ENCODE measurements at regions not wholly inside any gene's neighbourhood (a gene's known extent, or its start where the extent isn't known, plus 50 kb on each side); places are given as distances from the start of the nearest gene placed in this dataset.

DNA sequence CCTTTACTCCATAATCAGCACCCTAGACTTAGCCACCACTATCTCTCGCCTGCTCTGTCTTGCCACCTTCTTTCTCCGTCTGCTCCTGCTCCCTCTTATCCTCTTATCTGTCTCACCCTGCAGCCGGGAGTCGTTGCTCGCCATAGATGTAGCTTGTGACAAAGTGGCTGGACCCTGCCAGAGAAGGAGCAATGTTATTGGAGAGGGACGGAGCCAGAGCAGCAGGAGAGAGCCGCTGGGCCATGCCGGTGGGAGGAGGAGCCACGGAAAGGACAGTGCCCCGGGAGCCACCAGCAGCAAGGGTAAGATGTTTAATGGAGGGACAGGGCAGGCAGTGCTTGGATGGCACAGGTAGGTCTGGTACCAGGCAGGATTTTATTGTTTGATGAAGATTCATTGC lies 137.3 kb downstream of the SEC61B start:
- H3K4me3 ChIP-seq (ENCODE audit: low read length) = no peak overlapping the region
- no peak for DNase-seq (ENCODE audit: low read depth, low spot score)

DNA sequence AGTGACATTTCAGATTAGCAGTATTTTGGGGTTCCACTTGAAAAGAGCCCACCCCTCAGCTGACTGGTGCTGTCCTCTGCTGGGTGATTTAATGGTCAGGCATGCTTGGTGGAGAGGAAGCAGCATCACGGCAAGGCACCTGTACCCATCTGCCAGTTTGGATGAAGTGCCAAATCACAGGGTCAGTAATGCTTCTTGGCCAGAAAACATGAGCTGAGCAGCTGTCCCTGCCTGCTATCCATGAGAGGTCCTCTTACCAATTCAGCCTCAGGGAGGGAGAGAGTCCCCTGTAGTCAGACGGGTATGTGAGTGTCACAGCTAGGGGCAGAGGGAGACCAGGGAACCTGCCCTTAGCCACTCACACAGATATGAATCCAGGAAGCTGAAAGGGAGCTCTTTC lies 137.9 kb downstream of the SEC61B start:
- no peak for DNase-seq (ENCODE audit: low read depth, low spot score)
- no peak overlapping the region for H3K4me3 ChIP-seq (ENCODE audit: low read length)

DNA sequence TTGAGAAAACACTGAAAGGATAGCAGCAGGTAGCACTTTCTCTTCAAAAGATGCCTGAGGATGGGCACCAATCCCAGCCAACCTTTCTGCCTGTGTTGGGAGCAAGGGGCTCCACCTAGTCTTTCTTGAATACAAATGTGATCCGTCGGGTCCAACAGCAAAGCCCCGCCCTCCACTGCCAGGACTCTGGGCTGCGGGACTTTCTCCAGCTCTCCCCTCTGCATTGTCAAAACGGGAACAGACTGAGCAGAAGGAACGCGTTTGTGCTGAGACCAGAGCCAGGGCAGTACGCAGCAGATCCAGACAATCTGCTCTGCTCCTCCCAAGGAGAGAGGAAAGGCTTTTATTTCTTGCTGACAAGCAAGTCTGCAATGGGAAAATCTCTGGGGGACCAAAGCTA lies 139.7 kb downstream of the SEC61B start:
- DNase-seq (ENCODE audit: low read depth, low spot score) = no peak
- H3K4me3 ChIP-seq (ENCODE audit: low read length) = no peak overlapping the region

DNA sequence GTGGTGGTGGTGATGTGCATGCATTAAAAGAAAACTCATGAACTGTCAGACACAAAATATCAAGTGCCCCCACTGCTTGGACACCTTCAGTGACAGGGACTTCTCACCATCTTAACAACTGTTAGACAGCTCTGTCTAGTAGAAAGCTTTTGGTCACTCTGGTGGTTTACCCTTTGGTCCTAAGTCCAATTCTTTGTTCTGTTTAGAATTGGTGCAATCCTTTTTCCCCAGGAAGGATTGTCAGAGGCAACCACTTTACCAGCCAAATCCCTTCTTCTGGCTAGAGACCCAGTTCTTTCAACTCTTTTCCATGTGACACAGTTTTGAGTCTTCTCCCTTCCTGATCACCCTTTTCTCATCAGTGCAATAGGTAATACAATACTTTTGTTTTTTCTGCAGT lies 140.2 kb downstream of the SEC61B start:
- H3K4me3 ChIP-seq (ENCODE audit: low read length) = no peak overlapping the region
- no peak for DNase-seq (ENCODE audit: low read depth, low spot score)

DNA sequence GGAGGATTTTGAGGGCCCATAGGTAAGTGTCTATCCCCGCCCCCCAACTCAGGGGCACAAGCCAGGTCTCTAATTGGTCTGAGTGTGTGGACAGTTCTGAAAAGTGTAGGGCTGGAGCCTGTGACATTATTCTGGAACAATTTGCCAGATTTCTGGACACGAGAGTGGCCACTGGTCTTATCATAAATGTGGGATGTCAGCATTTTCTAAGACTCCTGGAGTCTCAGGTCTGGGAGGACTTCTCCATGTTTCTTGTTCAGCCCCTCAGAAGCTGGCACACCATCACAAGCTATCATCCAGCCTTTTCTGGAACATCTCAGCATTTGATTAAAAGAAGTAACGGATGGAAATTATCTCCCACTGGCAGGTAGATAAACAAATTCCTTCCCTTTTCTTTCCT lies 141.4 kb downstream of the SEC61B start:
- H3K4me3 ChIP-seq (ENCODE audit: low read length) = no peak overlapping the region
- no peak for DNase-seq (ENCODE audit: low read depth, low spot score)

DNA sequence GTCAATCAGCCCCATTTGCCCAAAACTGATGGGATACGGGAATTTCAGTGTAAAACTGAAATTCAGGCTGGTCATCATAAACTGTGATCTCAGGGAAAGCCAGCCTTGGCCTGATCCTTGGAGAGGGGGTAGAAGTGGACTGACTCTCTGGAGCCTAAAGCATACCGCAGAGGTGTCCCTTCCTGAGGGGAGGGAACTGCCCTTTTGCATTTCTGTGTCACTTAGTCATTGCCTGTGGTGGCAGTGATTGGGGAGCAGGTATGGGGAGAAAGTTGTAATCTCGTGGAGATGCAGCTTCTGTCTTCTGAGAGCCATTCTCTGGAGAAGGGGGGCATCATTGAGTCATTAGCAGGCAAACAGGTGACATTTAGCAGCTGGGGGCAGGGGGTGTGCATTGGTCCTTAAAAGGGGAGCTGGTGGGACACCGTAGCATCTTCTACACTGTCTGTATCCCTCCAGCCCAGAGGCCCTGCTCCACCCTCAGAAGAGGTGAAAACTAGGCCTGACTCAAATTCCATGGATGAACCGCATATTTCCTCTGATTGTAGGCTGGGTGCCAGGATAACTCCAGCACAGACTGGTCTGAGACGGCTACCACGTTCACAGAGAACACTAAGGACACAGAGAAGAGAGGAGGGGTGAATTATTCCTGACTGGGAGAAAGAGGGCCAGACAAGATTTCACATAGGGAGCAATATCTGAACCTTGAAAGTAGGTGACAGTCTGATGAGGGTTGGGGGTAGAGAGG lies 143.3 kb downstream of the SEC61B start:
- no peak for DNase-seq (ENCODE audit: low read depth, low spot score)
- no peak overlapping the region for H3K4me3 ChIP-seq (ENCODE audit: low read length)

DNA sequence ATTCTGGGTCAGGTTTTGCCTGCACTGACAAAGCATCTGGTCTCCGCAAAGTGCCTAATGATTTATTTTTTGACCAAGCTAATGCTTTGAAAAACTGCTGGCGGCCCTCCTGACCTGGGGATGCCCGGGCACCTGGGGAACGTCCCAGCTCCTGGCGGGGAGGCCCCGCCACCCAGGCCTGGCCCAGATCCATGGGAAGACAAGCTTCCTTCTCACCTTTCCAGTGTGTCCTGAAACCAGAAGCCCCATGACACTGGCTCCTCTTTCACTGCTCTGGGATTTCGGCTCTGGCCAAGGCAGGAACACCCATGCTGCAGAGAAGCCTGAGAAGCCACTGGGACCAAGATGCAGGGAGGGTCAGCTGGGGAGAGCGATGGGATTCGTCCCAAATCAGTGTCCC lies 144.1 kb downstream of the SEC61B start:
- no peak for DNase-seq (ENCODE audit: low read depth, low spot score)
- H3K4me3 ChIP-seq (ENCODE audit: low read length) = no peak overlapping the region

DNA sequence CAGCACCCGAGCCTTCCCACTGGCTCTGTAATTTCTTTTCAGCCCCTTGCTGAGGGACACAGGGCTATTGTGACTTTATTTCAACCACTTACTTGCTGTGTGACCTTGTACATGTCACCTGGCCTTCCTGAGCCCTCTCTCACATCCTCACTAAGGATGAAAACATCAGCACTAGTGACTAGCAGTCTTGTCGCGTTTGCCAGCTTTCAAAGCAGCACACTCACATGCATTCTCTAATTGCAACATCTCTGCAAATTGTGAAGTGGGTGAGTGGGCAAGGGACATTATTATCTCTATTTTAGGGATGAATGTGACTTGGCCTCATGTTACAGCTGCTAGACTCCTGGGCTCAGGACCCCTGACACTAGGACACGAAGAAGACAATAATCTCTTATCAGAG lies 144.5 kb downstream of the SEC61B start:
- no peak overlapping the region for H3K4me3 ChIP-seq (ENCODE audit: low read length)
- DNase-seq (ENCODE audit: low read depth, low spot score) = no peak

DNA sequence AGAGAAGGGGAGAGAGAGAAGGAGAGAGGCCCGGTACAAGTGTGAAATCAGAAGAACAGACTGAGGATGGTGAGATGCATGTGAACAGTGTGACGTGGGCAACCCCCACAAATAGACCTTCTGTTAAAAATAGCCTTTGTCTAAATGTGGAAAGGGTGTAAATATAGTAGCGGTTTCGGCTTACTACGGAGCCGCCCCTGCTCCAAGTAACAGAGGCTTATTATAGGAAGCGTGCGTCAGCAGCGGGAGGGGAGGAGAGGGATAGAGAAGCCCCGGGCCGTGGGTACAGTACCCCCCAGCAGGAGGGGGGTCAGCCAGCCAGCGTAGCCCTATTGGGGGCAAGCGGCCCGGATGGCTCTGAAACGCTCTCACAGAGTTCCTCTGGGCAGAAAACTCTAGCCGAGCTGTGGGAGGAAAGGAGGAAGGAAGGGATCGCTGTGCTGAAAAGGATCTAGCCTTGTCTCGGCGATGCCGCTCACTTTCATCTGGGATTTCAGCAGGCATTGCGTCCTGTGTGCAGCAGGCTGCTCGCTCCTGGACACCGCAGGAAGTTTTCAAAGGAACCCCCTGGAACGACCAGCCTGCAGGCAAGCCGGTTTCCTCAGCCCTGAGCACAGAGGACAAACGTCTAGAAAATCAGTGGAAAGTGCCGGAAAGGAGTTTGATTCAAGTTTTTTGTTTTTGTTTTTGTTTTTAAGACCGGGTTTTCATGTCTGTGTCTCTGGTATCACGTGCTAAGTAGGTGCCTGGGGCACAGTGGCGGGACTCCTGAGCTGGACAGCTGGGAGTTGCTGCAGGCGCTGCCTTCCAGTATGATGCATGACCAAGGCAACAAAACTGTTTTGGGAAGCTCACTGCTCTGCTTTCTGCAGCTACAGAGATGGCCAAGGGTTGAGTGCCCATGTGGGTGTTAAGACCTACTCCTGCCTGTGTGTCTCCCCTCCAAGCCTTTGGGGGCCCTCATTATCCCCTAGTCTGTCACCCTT lies 146.6 kb downstream of the SEC61B start:
- no peak overlapping the region for H3K4me3 ChIP-seq (ENCODE audit: low read length)
- no peak for DNase-seq (ENCODE audit: low read depth, low spot score)

DNA sequence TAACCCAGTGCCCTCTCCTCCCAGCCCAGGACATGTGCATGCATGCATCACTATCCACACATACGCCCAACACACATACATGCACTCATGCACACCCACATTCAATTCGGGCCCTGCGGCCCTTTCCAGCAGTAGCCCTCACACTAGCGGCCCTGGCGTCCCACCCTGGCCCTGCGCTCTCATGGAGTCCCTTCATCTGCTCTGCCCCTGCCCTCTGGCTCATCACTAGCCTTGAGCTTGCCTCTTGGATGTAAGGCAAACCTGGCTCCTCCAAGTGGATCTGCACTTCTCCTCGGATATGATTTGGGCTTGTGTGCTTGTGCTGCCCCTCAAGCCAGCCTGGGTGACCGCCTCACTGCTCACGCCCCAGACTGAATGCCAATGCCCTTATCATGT lies 147.2 kb downstream of the SEC61B start:
- H3K4me3 ChIP-seq (ENCODE audit: low read length) = no peak overlapping the region
- no peak for DNase-seq (ENCODE audit: low read depth, low spot score)

DNA sequence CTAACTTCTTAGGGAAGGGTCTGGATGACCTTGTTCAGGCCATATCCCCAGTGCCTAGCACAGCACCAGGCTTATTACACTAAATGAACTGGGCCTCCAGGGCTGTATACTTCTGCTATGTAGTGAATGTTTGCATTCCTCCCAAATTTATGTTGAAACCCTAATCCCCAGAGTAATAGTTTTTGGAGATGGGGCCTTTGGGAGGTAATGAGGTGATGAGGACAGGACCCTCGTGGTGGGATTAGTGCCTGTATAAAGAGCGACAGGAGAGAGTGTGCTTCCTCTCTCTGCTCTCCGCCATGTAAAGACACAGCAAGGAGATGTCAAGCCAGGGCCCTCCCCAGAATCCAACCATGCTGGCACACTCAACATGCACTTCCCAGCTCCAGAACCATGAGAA lies 148.3 kb downstream of the SEC61B start:
- H3K4me3 ChIP-seq (ENCODE audit: low read length) = no peak overlapping the region
- DNase-seq (ENCODE audit: low read depth, low spot score) = no peak

DNA sequence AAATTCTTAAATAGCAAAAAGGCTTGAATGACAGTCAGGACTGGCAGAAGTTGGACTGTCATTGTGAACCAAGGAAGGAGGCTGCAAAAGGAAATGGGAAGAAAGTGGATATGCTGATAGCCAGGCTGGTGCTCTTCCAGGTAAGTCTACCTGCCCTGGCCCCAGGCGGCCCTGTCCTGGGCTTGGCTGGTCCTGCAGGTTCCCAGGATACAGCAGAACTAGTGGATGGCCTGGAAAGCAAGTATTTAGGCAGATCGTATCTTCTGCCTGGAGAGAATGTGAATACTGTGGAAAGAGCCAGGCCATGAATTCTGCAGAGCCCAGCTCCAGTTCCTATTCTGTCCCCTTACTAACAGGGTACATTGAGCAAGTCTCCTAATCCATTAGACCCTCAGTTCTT lies 149.3 kb downstream of the SEC61B start:
- no peak for DNase-seq (ENCODE audit: low read depth, low spot score)

DNA sequence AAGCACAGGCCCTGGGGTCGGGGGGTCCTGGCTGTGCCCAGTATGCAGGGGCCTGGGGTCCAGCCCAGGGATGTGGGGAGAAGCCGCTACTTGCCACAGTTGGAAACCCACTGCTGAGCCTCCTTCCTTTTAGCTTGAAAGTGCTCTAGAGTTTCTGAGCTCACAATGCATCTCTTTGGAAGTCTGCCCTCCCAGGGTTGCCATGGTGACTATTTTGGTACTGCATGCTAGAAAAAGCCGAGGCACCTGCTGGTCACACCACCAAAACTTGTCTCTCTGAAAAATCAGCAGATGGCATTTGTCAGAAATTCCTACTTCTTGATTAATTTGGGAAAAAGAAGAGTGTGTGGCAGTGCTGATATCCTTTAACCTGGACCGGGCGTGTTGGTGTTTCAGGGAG lies 151.8 kb downstream of the SEC61B start:
- DNase-seq (ENCODE audit: low read depth, low spot score) = no peak
- no peak overlapping the region for H3K4me3 ChIP-seq (ENCODE audit: low read length)

More for the DNA sequence above, 149.3 kb downstream of the SEC61B start:
- H3K4me3 ChIP-seq (ENCODE audit: low read length) = no peak overlapping the region

DNA sequence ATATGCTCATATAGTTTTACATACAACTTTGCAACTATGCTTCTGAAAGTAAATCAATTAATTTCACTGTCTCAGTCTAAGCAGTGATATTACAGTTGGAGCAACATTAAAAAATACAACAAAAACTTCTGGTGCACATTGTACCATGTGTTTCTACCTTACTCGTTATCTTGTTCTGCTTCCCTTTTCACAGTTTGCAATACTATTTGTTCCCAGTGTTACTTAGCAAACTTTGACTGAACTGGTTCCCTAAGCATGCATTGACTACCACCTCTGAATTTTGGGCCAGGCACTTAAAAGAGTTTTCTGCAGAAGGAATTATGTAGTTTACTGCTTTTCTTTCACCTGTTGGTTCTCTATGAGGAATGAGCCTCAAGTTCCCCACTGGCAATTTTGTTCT lies 152.7 kb downstream of the SEC61B start:
- DNase-seq (ENCODE audit: low read depth, low spot score) = no peak

DNA sequence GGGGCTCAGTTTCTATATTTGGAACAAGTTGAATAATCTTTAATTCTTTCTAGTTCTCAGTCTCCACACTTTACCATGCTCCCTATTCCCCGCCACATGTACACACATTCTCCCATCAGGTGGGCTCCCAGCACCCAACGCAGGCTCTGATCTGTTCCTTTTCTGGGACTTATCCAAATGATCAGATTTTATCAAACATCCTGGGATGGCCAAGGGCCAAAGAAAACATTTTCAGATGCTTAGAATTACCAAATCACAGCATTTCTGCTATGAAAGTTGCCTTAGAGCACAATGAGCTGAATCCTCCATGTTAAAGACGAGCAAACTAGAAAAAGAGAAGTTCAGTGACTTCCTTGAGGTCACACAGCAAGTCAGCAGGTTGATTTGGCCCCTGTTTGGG lies 153.4 kb downstream of the SEC61B start:
- H3K4me3 ChIP-seq (ENCODE audit: low read length) = no peak overlapping the region
- DNase-seq (ENCODE audit: low read depth, low spot score) = no peak

More for the DNA sequence above, 152.7 kb downstream of the SEC61B start:
- no peak overlapping the region for H3K4me3 ChIP-seq (ENCODE audit: low read length)

DNA sequence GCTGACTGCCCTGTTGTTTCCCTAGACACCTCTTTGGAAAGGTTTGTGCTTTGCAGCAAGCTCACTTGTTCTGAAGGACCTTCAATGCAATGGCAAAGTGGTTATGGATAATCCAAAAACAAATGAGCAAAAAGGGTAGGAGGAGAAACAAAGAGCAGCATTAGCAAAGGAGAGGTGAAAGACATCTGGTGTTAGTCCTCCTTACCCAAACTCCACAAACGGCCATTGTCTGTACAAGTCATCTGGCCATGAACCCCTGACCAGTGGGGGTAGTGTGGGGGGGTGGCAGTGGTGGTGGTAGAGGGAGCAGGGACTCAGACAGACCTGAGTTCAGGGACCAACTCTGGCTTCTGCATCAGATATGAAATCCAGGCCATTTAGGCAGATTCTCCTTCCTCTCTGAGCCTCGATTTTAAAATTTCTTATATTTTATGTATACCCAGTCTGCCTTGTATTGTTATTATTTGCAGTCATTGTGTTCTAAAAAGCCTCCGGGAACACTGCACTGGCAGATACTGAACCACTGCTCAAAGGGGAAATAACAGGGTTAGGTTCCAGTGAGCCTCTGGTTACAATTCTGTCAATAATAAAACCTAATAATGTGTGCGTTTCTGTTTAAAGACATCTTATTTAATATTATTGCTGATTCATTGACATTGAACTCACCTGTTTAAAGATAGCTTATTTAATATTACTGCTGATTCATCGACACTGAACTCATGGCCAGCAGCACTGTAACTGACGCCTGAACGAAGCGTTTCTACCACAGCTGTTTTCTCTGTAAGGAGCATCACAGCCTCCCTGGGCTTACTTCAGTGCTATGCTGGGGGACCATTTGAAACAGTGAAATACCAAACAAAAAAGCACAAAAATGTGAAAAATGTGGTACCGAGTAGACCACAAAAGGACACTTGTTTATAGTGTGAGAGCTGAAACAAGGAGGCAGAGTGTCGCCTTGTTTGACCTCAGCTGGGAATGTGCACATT lies 156.0 kb downstream of the SEC61B start:
- no peak for DNase-seq (ENCODE audit: low read depth, low spot score)
- H3K4me3 ChIP-seq (ENCODE audit: low read length) = no peak overlapping the region

DNA sequence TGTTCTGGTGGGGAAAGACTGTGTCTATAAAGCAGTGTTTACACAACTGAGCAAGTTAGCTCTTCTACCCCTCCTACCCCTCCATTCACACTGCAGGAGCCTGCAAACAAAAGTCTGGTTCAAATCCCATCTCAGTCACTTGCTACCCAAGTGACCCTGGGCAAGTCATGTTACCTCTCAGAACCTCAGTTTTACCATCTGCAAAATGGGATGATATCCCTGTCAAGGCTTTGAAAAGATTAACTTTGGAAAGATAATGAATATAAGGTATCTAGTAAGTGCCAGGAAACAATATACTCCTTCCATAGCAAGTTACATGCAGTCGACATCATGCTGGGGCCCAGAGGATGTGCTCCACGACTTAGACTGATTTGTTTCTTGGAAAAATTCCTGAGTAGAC lies 161.5 kb downstream of the SEC61B start:
- no peak for DNase-seq (ENCODE audit: low read depth, low spot score)

DNA sequence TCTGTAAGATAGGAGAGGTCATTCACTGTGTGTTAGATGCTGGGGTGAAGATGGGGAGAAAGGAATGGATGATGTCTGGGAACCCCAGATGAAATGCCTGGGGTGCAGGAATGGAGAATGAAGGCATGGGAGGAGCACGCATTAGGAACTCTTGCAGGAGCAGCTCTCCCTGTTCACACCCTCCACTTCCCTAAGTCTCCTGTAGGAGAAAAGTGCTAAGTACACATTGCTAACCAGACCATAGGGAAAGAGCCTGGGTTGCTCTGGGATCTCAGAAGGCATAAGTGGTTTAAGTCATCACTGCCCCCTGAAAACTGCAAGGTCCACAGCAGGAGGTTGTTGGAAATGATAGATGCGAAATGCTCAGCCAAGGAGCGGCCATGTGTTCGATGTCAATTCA lies 163.1 kb downstream of the SEC61B start:
- no peak for DNase-seq (ENCODE audit: low read depth, low spot score)

More for the DNA sequence above, 161.5 kb downstream of the SEC61B start:
- no peak overlapping the region for H3K4me3 ChIP-seq (ENCODE audit: low read length)

DNA sequence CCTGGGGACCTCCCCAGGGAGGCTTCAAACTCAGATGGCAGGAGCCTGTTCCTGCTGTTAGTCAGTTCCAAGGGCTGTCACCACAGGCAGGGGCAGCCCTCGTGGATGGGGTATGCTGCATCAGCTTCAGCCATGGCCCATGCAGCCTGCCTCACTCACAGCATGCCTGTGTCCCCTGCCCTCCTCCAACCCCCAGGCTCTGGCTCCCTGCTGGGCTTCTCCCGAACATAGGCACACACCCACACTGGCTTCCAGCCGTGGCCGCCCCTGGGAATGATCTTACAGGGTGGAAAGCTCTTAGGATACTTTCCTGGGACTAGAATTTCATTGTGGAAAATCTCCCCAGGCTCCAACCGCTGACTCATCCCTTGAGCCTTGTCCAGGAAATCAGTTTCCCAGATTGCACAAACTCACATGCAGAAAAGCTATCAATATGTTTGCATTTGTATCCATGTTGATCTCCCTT lies 163.8 kb downstream of the SEC61B start:
- DNase-seq (ENCODE audit: low read depth, low spot score) = no peak
- no peak overlapping the region for H3K4me3 ChIP-seq (ENCODE audit: low read length)

More for the DNA sequence above, 163.1 kb downstream of the SEC61B start:
- no peak overlapping the region for H3K4me3 ChIP-seq (ENCODE audit: low read length)
